GM21447 (cell line): ENCODE measurements at regions not wholly inside any gene's neighbourhood (a gene's known extent, or its start where the extent isn't known, plus 50 kb on each side); places are given as distances from the start of the nearest gene placed in this dataset.
"Not testable (repeated sequence)": the region's sequence is repeated elsewhere in the genome, so short reads cannot be mapped to it uniquely, and the experiment has no call there.

Experiments used
- ATAC-seq: cut with Tn5 transposase; IDR thresholded peaks from one replicate; pipeline ENCODE4 v1.9.1; 2021; ENCODE audit not compliant: unreplicated experiment

DNA sequence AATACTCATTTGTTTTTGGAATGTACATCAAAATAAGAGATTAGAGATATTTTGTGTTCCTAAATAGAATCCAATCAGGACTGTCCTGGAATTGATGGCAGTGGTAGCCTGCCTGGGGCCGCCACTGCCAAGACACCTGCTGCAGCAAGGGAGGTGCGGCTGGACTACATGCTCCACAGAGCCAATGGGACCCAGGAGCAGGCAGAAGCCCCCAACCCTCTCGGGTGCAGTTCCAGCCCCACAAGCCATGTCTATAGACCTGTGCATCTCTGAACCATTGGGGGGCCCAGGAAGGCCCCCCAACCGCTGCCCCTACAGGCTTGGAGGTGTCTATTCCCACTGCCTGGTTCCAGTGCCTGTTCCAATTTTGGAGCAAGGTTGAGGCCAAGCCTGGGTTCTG is 1524.3 kb downstream of the PCDH18 start:
- ATAC-seq, result no peak

DNA sequence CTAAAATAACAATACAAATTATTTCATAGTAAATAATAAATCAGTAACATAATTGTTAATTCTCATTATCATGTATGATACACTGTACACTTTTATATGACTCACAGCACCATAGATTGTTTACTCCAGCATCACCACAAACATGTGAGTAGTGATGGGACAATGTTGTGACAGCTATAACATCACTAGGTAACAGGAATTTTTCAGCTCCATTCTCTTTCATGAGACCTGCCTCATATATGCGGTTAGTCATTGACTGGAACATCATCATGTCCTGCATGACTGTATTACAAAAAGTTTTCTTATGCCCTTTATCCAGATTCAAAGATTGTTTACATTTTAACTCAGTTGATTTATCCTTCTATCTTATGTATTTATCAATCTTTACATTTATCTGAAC is 1530.0 kb downstream of the PCDH18 start:
- ATAC-seq, result no peak

DNA sequence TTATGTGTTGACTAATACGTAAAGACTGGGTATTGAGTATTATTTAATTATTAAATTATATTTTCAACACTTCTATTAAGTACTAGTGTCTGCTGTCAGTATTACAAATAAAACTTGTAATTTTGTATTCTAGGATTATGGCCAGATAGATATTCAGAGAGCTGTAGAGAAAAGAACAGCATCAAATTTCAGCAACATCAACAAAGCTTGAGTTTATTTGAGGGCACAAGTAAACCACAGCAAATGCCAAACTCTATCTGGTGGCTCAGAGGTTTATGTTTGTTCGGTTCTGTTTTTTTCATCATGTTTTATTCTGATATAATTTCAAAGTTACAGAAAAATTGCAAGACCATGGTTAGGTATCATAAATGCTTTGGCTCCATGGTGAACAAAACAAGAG is 1530.5 kb downstream of the PCDH18 start:
- ATAC-seq, result no peak

DNA sequence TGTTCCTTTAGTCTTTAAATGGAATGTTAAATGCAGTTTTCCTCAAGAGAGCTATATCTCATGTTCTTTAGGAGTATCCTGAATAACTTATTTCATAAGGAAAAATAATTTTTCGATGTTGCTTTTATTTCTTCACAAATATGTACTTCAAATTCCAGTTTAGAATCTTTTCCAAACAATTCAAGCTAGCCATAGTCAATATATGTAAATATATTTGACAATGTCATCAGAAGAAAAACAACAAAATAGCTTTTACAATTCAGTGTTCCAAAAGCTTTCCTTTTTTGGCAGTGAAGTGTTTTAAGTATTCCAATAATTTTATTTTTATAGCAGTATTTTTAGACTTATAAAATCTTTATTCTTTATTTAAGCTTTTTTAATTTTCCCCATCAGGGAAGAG is 1532.0 kb downstream of the PCDH18 start:
- ATAC-seq, result no peak

DNA sequence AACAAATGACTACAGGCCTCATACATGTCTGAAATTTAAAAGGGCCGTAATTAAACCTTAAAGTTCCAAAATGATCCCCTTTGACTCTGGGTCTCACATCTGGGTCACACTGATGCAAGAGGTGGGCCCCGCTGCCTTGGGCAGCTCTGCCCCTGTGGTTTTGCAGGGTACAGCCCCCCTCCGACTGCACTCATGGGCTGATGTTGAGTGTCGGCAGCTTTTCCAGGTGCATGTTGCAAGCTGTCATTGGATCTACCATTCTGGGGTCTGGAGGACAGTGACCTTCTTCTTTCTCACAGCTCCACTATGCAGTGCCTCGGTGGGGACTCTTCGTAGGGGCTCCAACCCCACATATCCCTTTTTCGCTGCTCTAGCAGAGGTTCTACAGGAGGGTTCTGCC is 1537.9 kb downstream of the PCDH18 start:
- ATAC-seq, result no peak

DNA sequence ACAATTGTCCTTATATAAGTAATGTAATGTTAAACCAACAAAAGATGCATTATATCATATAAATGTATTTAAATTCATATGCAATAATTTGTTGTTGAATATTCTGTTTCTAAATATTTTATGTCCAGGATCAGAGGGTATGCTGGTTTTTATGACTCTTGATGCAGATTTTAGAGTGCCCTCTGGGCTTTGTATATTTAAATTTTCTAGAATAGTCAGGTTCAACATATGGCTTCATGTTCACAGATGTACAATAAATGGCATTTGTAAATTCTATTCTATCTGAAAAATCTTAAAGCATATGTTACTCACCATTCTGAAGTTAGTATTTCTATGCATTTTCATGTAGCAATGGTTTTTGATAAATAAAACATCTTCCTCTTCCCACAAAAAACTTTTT is 1555.4 kb downstream of the PCDH18 start:
- no peak for ATAC-seq

DNA sequence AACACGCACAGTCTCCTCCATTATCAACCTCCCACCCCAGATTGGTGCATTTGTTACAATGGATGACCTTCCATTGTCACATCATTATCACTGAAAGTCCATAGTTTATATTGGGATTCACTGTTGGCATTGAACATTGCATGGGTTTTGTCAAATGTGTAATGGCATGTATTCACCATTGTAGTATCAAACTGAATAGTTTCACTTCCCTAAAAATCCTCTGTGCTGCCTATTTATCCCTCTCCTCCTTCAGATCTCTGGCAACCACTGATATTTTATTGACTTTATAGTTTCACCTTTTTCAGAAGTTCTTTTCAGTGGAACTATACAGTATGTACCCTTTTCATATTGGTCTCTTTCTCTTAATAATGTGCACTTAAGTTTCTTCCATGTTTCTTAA is 1565.4 kb downstream of the PCDH18 start:
- ATAC-seq, result no peak

DNA sequence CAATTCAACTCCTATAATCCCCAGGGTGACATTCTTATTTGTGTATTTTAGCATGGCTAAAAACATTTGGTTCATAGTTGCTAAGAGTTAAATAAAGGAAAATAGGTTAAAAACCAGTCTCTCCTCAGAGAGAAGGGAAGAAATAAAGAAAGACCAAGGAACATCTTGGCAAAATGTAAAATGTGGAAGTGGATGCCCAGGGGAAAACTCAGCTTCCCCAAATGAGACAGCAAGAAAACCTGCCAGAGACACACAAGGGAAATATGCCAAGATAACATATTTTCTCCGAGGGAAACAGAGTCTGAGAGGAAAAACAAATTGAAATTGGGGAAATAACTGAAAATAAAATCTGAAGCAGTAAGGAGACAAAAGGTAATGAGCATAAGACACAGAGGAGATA is 1569.3 kb downstream of the PCDH18 start:
- ATAC-seq, result no peak

DNA sequence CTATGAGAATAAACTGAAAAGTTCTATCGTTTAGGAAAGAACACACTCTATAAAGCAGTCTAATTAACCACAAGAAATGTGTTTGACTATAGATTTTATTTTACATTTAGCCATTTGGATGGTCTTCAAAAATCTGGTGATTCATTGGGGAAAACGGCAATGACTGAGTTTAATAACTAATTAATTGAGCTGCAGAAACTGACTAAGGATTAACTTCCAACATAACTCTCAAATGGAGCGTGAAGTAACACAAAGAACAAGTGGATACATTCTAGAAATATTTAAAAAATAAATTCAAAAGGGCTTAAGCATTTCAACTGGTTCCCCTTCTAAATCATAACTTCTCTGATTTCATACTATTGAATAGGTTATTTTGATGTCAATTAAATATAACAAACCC is 1582.4 kb downstream of the PCDH18 start:
- ATAC-seq, result no peak

DNA sequence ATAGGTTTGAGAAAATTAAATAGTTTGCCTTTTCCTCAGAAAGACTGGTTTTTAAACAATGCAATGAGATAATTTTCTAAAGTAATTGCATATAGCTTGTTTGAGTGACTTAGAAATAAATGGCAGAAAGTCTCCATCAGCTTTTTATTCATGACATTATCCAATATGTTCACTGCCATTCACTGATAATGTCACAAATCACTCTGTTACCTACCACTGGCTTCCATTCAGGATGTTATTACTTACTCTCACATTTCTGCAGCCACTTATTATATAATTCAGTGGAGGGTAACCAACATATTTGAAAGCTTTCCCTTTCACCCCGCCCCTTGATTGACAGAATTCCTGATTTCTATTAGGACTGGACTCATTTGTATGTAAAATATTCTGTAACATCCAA is 1583.5 kb downstream of the PCDH18 start:
- no peak for ATAC-seq

DNA sequence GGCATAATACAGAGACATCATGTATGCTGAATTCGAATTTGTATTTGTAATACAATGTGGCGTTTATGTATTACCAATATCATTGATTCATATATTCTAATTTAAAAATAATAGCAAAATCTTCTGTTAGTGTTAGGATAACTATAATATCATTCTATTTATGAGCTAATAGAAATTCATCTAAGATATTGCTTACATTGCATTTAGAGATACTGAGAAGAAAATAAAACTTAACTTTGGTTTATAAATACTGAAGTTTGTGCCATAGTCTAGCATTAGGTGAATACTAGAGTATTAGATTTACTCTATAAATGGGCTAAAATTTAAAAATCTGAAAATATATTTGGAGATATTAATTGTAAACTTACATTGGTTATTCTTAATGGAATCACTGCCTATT is 1590.6 kb downstream of the PCDH18 start:
- no peak for ATAC-seq

DNA sequence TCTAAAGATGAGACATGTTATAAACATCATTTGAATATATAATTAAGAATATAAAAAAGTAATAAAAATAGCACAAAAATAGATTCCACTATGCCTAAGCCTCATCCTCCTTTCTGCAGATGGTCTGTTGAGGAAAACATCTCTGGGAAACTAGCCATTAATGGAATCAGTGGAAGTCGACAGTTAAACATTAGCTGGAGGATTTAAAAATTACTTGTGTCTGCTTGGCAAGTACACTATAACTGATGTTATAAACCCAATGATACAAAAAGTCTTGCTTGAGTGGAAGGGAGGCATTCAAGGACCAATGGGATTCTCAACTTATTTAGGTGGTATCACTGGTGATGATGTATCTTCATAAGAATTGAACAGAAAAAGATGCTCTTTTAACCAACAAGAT is 1598.3 kb downstream of the PCDH18 start:
- no peak for ATAC-seq

DNA sequence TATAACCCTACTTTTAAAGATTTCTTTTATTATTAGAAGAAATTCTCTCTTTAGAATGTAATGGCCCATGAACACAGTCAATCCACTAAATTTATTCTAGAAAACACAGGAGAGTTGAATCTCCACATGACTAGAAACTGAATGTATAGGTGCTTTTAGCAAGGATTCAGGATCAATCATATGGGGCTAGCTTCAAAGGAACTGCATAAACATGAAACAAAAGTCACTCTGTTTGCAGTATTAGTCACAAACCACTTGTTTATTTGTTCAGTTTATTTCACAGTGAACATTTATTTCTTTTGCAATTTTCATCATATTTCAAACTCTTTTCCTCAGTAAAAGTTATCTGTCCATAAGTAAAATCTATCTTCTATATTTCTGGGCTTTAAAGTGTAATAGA is 1604.6 kb downstream of the PCDH18 start:
- ATAC-seq, result no peak

DNA sequence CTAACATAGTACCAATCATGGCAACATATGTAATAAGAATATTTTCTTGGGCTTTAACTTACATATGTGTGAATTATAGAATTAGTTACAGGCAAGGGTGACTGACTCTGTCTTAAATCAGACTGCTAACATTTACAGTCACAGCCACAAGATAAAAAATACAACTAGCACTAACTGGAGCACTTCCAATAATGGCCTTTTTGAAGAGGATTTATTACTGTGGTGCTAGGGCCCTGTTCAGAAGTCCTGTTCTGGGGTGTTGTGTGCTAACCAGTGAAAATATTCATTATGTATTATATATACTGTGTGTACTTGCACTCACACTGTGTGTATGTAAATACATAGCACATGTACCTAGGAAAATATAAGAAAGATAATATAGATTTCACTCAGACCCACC is 1611.2 kb downstream of the PCDH18 start:
- ATAC-seq, result no peak

DNA sequence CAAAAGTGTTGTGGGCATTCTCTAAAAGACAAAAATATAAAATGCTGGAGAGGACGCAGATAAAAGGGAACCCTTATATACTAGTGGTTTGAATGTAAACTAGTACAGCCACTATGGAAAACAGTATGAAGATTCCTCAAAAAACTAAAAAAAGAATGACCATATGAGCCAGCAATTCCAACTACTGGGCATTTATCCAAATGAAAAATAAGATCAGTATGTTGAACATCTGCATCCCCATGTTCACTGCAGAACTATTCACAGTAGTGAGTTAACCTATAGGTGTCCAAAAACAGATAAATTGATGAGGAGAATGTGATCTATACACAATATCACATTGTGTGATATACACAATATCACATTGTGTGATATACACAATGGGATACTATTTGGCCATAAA is 1615.3 kb downstream of the PCDH18 start:
- ATAC-seq, result no peak

DNA sequence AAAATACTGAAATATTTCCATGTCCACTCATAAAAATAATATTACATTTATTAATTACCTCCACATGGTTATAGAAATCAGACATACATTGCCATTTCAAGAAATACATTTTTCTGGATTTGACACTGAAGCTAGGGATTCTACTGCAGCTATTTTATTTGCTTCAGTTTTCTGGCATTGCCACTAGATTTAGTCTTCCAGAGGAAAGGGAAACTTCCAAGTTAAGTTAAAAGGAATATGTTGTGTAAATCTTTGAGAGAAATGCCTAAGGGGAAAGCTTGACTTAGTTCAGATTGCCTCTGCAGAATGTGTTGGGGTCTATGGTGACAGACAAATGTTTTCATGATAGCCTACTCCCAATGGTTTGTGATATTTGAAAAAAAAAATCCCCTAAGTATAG is 1631.3 kb downstream of the PCDH18 start:
- ATAC-seq, result no peak

DNA sequence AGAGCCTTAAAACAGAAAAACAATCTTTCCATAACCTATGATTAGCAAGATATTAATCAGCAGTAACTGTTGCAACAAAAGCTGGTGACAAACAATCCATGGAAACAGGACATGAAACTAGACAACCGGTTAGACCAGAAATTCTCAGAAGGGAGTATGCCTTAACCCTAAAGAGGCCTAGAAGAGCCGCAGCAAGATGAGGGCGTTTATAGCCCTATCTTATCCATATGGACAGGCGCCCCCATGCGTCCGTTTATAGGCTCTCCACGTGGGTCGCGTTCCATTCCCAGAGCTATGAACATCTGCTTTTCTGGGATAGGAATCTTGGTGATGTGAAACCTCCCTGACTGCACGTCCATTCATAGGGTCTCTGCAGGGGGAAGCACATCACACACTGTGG is 1662.7 kb upstream of the PABPC4L start:
- ATAC-seq, result not testable (repeated sequence)

DNA sequence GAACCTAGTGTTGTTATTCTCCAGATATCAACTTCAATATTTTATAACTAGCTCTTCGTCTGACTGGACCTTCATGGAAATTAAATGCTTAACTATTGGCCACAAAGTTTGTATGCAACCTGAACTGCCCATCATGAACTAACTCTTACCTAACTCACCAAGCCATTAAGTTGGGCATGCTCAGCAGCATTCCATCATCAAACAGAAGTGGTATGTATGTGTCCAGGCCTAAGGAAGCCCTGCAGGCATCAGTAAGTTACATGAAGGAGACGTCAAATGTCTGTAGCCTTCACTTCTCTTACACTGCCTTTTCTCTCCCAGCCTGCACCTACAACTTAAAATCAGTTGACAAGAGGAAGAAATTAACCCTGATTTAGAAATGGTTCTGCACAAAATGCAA is 1639.2 kb upstream of the PABPC4L start:
- no peak for ATAC-seq

DNA sequence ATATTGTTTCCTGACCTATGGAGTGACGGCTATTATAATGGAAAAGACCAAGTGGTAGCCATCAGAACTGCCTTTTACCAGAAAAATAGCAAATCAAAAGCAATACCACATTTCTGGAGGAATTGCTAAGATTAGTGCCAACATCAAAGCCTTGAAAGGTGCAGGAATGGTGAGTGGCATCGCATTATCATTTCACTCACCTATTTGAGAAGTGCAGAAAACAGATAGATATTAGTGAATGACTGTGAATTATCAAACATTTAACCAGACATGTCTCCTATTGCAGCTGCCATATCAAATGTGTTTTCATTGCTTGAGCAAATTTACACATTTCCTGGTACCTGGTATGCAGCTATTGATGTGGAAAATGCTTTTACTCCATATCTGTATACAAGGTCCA is 1638.1 kb upstream of the PABPC4L start:
- no peak for ATAC-seq

DNA sequence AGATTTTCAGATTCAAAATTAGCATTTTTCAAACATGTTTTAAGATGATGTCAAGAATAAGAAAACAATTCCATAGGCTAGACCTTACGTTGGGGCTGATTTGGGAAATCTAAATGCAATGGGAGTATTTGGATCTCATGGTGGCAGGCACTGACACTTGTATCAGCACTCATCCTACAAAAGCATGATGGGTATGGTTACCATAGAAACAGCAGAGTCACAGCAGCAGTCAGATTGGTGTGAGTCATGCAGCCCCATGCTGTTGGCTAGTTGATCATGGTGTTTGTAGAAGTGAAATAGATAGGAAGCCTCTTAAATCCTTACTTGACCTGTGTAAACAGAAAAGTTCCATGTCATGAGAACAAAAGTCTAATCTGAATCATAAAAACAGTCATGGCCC is 1637.3 kb upstream of the PABPC4L start:
- ATAC-seq, result no peak

DNA sequence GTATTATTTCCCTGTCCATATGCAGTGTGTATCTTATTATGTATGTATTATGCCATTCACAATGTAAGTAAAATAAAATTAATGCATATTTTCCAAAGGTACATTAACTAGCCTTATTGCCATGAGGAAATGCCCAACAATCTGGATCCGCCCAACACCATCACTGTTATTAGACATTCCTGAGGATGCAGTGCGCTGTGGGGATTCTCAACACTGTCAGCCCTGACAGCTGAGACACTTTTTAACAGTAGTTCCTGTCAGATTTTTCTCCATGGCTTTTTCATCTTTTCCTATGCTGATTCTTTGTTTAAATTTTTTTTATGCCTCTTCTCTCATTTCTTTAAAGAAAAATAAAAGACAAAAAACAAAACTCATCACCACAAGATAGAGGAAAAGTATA is 1632.9 kb upstream of the PABPC4L start:
- ATAC-seq, result no peak

DNA sequence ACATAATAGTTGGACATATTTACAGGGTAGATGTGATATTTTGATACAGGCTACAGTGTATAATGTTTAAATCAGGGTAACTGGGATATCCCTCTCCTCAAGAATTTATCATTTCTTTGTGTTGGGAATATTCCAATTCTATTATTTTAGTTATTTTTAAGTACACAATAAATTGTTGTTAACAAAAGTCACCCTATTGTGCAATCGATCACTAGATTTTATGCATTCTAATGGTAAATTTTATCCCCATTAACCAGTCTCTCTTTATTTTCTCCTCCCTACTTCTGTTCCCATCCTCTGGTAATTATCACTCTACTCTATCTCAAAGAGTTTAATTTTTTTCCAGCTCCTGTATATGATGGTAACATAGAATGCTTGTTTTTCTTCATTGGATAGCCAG is 1631.9 kb upstream of the PABPC4L start:
- no peak for ATAC-seq

DNA sequence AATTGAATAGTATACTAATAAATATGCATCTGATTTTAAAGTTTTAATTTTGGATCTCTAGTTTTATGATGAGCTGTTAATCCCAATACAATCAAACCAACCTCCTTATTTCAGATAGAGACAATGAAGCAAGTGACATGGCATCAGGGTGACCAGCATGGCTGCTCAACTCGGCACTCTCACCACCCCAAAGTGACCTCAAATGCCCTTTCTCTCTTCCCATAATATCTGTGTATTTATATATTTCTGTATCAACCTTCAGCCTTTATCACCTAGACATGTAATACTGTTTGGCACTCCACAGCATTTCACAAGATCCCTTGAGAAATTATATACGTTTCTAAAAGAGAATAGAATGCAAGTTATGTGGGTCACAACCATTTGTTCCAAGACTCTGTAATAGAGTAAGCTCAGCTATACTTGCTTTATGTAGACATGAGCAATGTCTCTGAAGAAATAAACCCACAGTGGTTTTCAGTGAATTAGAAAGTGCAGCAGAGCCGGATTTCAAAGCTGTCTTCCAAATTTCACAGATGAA is 1623.2 kb upstream of the PABPC4L start:
- no peak for ATAC-seq

DNA sequence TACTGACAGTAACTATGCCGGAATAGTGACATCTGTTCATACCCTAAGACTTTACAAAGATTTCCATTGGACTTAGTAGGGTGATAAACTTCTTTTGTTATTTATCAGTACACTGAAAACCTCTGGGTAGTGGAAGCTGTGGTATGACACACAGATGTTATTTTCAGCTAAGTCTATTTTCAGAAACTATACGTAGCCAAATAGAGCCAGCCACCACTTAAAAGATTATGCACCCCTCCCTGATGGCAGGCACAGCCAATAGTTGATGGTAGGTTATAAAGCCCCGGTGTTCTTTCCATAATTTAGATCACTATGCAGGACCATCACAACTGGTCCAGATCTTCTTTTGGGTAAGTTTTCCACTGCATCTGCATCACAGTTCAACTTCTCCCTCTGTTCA is 1603.2 kb upstream of the PABPC4L start:
- ATAC-seq, result no peak
